ENCODE measurements at regions not wholly inside any gene's neighbourhood (a gene's known extent, or its start where the extent isn't known, plus 50 kb on each side); places are given as distances from the start of the nearest gene placed in this dataset.

DNA sequence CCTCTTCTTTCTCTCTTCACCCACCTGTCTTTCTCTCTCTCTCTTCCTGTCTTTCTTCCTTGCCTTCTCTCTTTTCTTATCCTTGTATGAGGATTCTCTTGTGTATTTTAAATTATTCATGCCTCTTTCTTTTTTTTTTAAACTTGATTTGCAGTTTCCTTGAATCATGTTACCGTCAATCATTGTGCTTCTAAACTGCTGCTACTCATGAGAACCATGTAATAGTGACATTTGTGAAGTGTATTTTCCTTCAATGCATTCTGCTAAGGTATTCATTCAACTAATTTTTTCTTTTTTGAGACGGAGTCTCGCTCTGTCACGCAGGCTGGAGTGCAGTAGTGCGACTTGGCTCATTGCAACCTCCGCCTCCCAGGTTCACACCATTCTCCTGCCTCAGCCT is 539.1 kb upstream of the BRINP3 start:
- TF ChIP-seq, protein P1, sequence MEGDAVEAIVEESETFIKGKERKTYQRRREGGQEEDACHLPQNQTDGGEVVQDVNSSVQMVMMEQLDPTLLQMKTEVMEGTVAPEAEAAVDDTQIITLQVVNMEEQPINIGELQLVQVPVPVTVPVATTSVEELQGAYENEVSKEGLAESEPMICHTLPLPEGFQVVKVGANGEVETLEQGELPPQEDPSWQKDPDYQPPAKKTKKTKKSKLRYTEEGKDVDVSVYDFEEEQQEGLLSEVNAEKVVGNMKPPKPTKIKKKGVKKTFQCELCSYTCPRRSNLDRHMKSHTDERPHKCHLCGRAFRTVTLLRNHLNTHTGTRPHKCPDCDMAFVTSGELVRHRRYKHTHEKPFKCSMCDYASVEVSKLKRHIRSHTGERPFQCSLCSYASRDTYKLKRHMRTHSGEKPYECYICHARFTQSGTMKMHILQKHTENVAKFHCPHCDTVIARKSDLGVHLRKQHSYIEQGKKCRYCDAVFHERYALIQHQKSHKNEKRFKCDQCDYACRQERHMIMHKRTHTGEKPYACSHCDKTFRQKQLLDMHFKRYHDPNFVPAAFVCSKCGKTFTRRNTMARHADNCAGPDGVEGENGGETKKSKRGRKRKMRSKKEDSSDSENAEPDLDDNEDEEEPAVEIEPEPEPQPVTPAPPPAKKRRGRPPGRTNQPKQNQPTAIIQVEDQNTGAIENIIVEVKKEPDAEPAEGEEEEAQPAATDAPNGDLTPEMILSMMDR (IDR thresholded peaks at IDR 0.05 in 8 of 11, conservative IDR thresholded peaks at IDR 0.05 in 3 of 11), result no peak
- TF ChIP-seq POLR2A (IDR thresholded peaks at IDR 0.05) (no peak), POLR2AphosphoS5 (IDR thresholded peaks at IDR 0.05) (no peak)
